GM21825 (cell line): ENCODE measurements at regions not wholly inside any gene's neighbourhood (a gene's known extent, or its start where the extent isn't known, plus 50 kb on each side); places are given as distances from the start of the nearest gene placed in this dataset.

ENCODE experiments used
- ATAC-seq: cut with Tn5 transposase; IDR thresholded peaks from one replicate; pipeline ENCODE4 v1.9.1; 2021; ENCODE audit warnings: mild to moderate bottlenecking, moderate library complexity; ENCODE audit not compliant: unreplicated experiment

- ATAC-seq, result peak; percentile 70
Measured at GRCh38 chr7:33750177-33750576, 155.2 kb upstream of the BMPER start.

GRCh38 chr7:33751443-33751842 lies 153.9 kb upstream of the BMPER start:
- ATAC-seq, result no peak

GRCh38 chr7:33753881-33754525 lies 151.3 kb upstream of the BMPER start:
- ATAC-seq, result no peak

GRCh38 chr7:33754933-33755928 lies 150.1 kb upstream of the BMPER start:
- no peak for ATAC-seq

- no peak for ATAC-seq
Measured at GRCh38 chr7:33757050-33757449, 148.3 kb upstream of the BMPER start.

- no peak for ATAC-seq
Measured at GRCh38 chr7:33757563-33758165, 147.7 kb upstream of the BMPER start.

GRCh38 chr7:33760146-33760545 lies 145.2 kb upstream of the BMPER start:
- ATAC-seq, result no peak

GRCh38 chr7:33760834-33761233 lies 144.5 kb upstream of the BMPER start:
- ATAC-seq, result no peak

GRCh38 chr7:33761449-33762080 lies 143.8 kb upstream of the BMPER start:
- no peak for ATAC-seq

GRCh38 chr7:33762151-33762910 lies 143.0 kb upstream of the BMPER start:
- no peak for ATAC-seq

- ATAC-seq, result no peak
Measured at GRCh38 chr7:33762911-33763306, 142.4 kb upstream of the BMPER start.

GRCh38 chr7:33764752-33765451 lies 140.4 kb upstream of the BMPER start:
- ATAC-seq, result no peak

GRCh38 chr7:33766405-33766804 lies 138.9 kb upstream of the BMPER start:
- ATAC-seq, result no peak

- no peak for ATAC-seq
Measured at GRCh38 chr7:33769930-33770329, 135.4 kb upstream of the BMPER start.

- no peak for ATAC-seq
Measured at GRCh38 chr7:33770576-33770975, 134.8 kb upstream of the BMPER start.

- ATAC-seq, result no peak
Measured at GRCh38 chr7:33771422-33771821, 133.9 kb upstream of the BMPER start.

GRCh38 chr7:33773053-33773452 lies 132.3 kb upstream of the BMPER start:
- no peak for ATAC-seq

- ATAC-seq, result no peak
Measured at GRCh38 chr7:33774762-33775523, 130.4 kb upstream of the BMPER start.

GRCh38 chr7:33775790-33776189 lies 129.5 kb upstream of the BMPER start:
- no peak for ATAC-seq
